PC-9 (cell line): ENCODE measurements at regions not wholly inside any gene's neighbourhood (a gene's known extent, or its start where the extent isn't known, plus 50 kb on each side); places are given as distances from the start of the nearest gene placed in this dataset.
A peak's percentile ranks its signal among the peaks of the same experiment; 100 is the strongest.

Experiments
- BruUV-seq: library from RNA; stranded (reverse); fragments of 400-500 nt; replicated peaks from 2 replicates; lab custom pipeline; 2021; lab: Mats Ljungman, UMichigan
- CTCF ChIA-PET: fragments of 300-600 bp; sonication (Branson Sonifier 250); formaldehyde crosslinking; loops from one replicate; lab custom pipeline; 2022; ENCODE audit warnings: antibody characterized with exemption; lab: Charles Lee
- POLR2A ChIA-PET: fragments of 300-600 bp; sonication (Branson Sonifier 250); formaldehyde crosslinking; loops from one replicate; lab custom pipeline; 2022; ENCODE audit warnings: antibody characterized with exemption; ENCODE audit not compliant: unreplicated experiment; lab: Charles Lee
- DNase-seq, 2 experiments: peaks; one replicate each; pipeline versions ENCODE4 v3.0.0 to v3.0.0-alpha.2; 2015 to 2022; ENCODE audit warnings: mixed read lengths in 1 of 2
- H2AFZ ChIP-seq: fragments of 200-600 bp; sonication (generic); 2 replicates; pipeline ENCODE4 v1.8.1; 2017; ENCODE audit warnings: antibody characterized with exemption
- H3F3A ChIP-seq: fragments of 200-600 bp; sonication (generic); 2 replicates; pipeline ENCODE4 v1.8.1; 2017; ENCODE audit warnings: antibody characterized with exemption, mild to moderate bottlenecking, low read depth; ENCODE audit not compliant: insufficient read depth
- H3K27ac ChIP-seq: fragments of 200-600 bp; sonication (generic); 2 replicates; pipeline ENCODE4 v1.6.1; 2016; ENCODE audit warnings: mixed run types
- H3K27me3 ChIP-seq: fragments of 200-600 bp; sonication (generic); 2 replicates; pipeline ENCODE4 v1.6.1; 2016; ENCODE audit warnings: low read depth, mixed run types; ENCODE audit not compliant: insufficient read depth
- H3K36me3 ChIP-seq: fragments of 200-600 bp; sonication (generic); 2 replicates; pipeline ENCODE4 v1.6.1; 2016; ENCODE audit warnings: low read depth, mixed run types
- H3K4me1 ChIP-seq: fragments of 200-600 bp; sonication (generic); replicated peaks from 2 replicates; pipeline ENCODE4 v1.6.1; 2016; ENCODE audit warnings: mixed run types; ENCODE audit not compliant: insufficient read depth
- H3K4me2 ChIP-seq: fragments of 200-600 bp; sonication (generic); 2 replicates; pipeline ENCODE4 v1.6.1; 2017; ENCODE audit warnings: mixed run types
- H3K4me3 ChIP-seq: fragments of 200-600 bp; sonication (generic); 2 replicates; pipeline ENCODE4 v1.6.1; 2016; ENCODE audit warnings: mixed run types
- H3K79me2 ChIP-seq: fragments of 200-600 bp; sonication (generic); 2 replicates; pipeline ENCODE4 v1.6.1; 2017; ENCODE audit warnings: low read depth, mixed run types
- H3K9me2 ChIP-seq: fragments of 200-600 bp; sonication (generic); 2 replicates; pipeline ENCODE4 v1.8.1; 2017; ENCODE audit warnings: mild to moderate bottlenecking; ENCODE audit not compliant: insufficient read depth
- H3K9me3 ChIP-seq: fragments of 200-600 bp; sonication (generic); 2 replicates; pipeline ENCODE4 v1.8.1; 2016; ENCODE audit warnings: low read depth; ENCODE audit not compliant: insufficient read depth
- H4K20me1 ChIP-seq: fragments of 200-600 bp; sonication (generic); 2 replicates; pipeline ENCODE4 v1.8.1; 2017; ENCODE audit not compliant: insufficient read depth
- EZH2 ChIP-seq: fragments of 200-600 bp; sonication (generic); IDR thresholded peaks from 2 replicates; pipeline ENCODE4 v1.8.0; 2017; ENCODE audit warnings: antibody characterized with exemption, low read depth
- intact Hi-C: fragments of 100-400 bp; cut with micrococcal nuclease; formaldehyde crosslinking; loops from one replicate; pipeline ENCODE4 v1.10.0; 2022; ENCODE audit not compliant: unreplicated experiment
- TF ChIP-seq, protein P1 (sequence below): fragments of 200-600 bp; sonication (generic); conservative IDR thresholded peaks from 2 replicates; pipeline ENCODE4 v1.6.1; 2017; ENCODE audit warnings: mixed run types, antibody characterized with exemption, mild to moderate bottlenecking, moderate library complexity

DNA sequence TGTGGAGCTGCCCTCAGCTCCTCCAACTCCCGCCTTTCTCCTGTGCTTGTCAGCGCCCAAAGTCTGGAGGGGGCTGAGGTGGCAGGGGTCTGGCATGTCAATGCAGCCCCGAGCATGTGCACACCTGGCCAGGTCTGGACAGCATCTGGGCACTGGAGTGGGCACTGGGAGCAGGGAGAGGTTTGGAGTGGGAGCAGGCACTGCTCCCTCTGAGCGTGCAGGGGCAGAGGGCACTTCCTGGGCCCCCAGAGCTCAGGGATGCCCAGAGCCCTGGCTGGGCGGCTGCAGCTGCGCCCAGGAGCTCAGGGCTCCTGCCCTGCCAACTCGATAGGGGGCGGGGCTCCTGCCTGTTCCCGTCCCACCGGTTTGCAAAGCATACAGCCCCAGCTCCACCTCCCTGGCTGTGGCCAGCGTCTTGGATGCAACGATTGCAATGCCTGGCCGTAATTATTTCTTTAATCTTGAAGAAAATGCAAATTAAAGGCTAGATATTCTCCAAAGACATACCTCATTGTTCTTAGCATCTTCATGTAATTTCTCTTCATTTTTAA lies 57.4 kb upstream of the LDAH start:
- POLR2A ChIA-PET, result no interaction called here
- H3K4me1 ChIP-seq, result no peaks in the 10 kb centered on the region
- H2AFZ ChIP-seq, result no peak overlapping the region
- H3K27me3 ChIP-seq, result peaks cover 58% of the 10 kb centered on the region
- H3K4me2 ChIP-seq, result 0 out of 2 replicates have a peak overlapping the region, but pooled peaks have one; percentile 8
- no peaks in the 10 kb centered on the region for H3K79me2 ChIP-seq
- H3K27ac ChIP-seq, result no peak overlapping the region
- BruUV-seq, result no TSS peak
- DNase-seq, result peak; percentile 5 to 41
- no peaks in the 10 kb centered on the region for H3K9me3 ChIP-seq
- H3K4me3 ChIP-seq, result no peak overlapping the region
- H3F3A ChIP-seq, result no peaks in the 10 kb centered on the region
- H3K36me3 ChIP-seq, result no peaks in the 10 kb centered on the region
- no peak for TF ChIP-seq EZH2
- TF ChIP-seq, protein P1, sequence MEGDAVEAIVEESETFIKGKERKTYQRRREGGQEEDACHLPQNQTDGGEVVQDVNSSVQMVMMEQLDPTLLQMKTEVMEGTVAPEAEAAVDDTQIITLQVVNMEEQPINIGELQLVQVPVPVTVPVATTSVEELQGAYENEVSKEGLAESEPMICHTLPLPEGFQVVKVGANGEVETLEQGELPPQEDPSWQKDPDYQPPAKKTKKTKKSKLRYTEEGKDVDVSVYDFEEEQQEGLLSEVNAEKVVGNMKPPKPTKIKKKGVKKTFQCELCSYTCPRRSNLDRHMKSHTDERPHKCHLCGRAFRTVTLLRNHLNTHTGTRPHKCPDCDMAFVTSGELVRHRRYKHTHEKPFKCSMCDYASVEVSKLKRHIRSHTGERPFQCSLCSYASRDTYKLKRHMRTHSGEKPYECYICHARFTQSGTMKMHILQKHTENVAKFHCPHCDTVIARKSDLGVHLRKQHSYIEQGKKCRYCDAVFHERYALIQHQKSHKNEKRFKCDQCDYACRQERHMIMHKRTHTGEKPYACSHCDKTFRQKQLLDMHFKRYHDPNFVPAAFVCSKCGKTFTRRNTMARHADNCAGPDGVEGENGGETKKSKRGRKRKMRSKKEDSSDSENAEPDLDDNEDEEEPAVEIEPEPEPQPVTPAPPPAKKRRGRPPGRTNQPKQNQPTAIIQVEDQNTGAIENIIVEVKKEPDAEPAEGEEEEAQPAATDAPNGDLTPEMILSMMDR, result no peak
- CTCF ChIA-PET, result interaction anchor here (0.6 kb wide), 1 partner anchor 237 kb away, joined by 3 read pairs; no protein-coding TSS in a partner anchor
- H4K20me1 ChIP-seq, result no peaks in the 10 kb centered on the region
- intact Hi-C loops, result no loop called here
- H3K9me2 ChIP-seq, result no peaks in the 10 kb centered on the region

DNA sequence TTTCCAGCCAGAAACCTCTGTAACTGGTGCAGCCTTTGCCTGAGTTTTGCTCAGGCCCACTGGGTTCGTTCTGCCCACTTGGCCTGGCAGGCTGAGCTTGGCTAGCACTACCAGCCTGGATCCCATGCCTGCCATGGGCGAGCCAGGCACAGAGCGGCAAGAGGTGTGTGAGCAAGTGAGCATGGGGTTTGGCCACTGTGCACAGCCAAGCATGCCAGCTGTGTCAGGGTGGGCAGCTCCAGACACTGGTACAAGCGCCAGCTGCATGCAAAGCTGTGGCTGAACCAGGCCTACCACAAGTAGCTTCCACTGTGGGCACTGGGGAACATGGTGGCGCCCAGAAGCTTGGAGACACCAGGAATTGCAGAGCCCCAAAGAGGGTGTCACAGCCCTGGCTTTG lies 56.3 kb upstream of the LDAH start:
- Histone ChIP-seq H2AFZ (no peak overlapping the region), H3K79me2 (no peaks in the 10 kb centered on the region), H3K4me1 (no peaks in the 10 kb centered on the region), H3K4me3 (no peak overlapping the region), H3K9me2 (no peaks in the 10 kb centered on the region), H3K27me3 (peaks cover 66% of the 10 kb centered on the region), H3K27ac (no peak overlapping the region), H4K20me1 (no peaks in the 10 kb centered on the region), H3K4me2 (no peak overlapping the region), H3F3A (no peaks in the 10 kb centered on the region), H3K36me3 (no peaks in the 10 kb centered on the region), H3K9me3 (no peaks in the 10 kb centered on the region)
- POLR2A ChIA-PET, result no interaction called here
- CTCF ChIA-PET, result no interaction called here
- intact Hi-C loops, result no loop called here
- TF ChIP-seq EZH2, result no peak
- TF ChIP-seq, protein P1, result no peak
- no peak for DNase-seq
- no TSS peak for BruUV-seq

DNA sequence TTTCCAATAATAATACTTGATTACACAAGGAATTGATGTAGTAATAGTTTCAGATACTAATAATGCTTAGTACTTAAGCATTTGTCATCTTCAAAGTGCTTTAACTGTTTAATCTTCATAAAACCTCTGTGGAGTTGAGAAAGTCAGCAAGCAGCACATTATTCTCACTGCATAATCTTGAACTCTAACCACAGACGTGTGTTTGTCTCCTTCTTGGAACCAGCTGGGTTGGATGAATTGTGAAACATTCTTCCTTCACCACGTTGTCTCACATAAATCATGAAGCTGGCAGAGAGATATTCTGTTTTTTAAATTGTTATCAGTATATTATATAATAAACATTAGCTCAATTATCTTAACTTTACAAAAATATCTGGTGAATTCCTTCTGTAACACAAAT lies 55.1 kb upstream of the LDAH start:
- ChIA-PET CTCF (no interaction called here), POLR2A (no interaction called here)
- no TSS peak for BruUV-seq
- H3K36me3 ChIP-seq, result no peaks in the 10 kb centered on the region
- peaks cover 62% of the 10 kb centered on the region for H3K27me3 ChIP-seq
- no peak overlapping the region for H3K27ac ChIP-seq
- H2AFZ ChIP-seq, result no peak overlapping the region
- no peaks in the 10 kb centered on the region for H3K9me2 ChIP-seq
- H3K9me3 ChIP-seq, result no peaks in the 10 kb centered on the region
- no peak for DNase-seq
- no peaks in the 10 kb centered on the region for H3K79me2 ChIP-seq
- no peaks in the 10 kb centered on the region for H3F3A ChIP-seq
- no peak overlapping the region for H3K4me3 ChIP-seq
- TF ChIP-seq, protein P1, result no peak
- TF ChIP-seq EZH2, result no peak
- no peak overlapping the region for H3K4me2 ChIP-seq
- intact Hi-C loops, result no loop called here
- no peaks in the 10 kb centered on the region; the same call in 1 of the 2 replicates for H4K20me1 ChIP-seq
- no peaks in the 10 kb centered on the region for H3K4me1 ChIP-seq
